HEK293T (cell line): ENCODE measurements at regions not wholly inside any gene's neighbourhood (a gene's known extent, or its start where the extent isn't known, plus 50 kb on each side); places are given as distances from the start of the nearest gene placed in this dataset.
"Not testable (repeated sequence)": the region's sequence is repeated elsewhere in the genome, so short reads cannot be mapped to it uniquely, and the experiment has no call there.

ENCODE experiments used
- CTCF ChIA-PET: fragments of 350-600 bp; formaldehyde crosslinking; extraction: SDS; loops from one replicate; lab custom pipeline; 2021; ENCODE audit warnings: antibody characterized with exemption, inconsistent platforms; lab: Yijun Ruan, JAX
- POLR2A ChIA-PET: fragments of 350-600 bp; formaldehyde crosslinking; extraction: SDS; loops from one replicate; lab custom pipeline; 2020; ENCODE audit warnings: antibody characterized with exemption, inconsistent platforms; lab: Yijun Ruan, JAX
- DNase-seq: peaks from one replicate; pipeline ENCODE4 v3.0.0; 2012; ENCODE audit warnings: mixed read lengths; ENCODE audit errors: extremely low spot score
- ARNT ChIP-seq: fragments of 450-650 bp; IDR thresholded peaks from 2 replicates; pipeline ENCODE4 v1.6.1; 2017; ENCODE audit warnings: mild to moderate bottlenecking
- BHLHE40 ChIP-seq: fragments of 450-650 bp; IDR thresholded peaks from 2 replicates; pipeline ENCODE4 v1.6.1; 2016; ENCODE audit warnings: mild to moderate bottlenecking, moderate library complexity, borderline replicate concordance
- CTBP1 ChIP-seq: fragments of 450-650 bp; IDR thresholded peaks from 2 replicates; pipeline ENCODE4 v1.6.1; 2016; ENCODE audit warnings: borderline replicate concordance
- ELF4 ChIP-seq: fragments of 450-650 bp; IDR thresholded peaks from 2 replicates; pipeline ENCODE4 v1.6.1; 2017; ENCODE audit warnings: antibody characterized with exemption
- FOXA1 ChIP-seq: fragments of 450-650 bp; IDR thresholded peaks from 2 replicates; pipeline ENCODE4 v1.6.1; 2016; ENCODE audit warnings: mild to moderate bottlenecking
- FOXK2 ChIP-seq: fragments of 450-650 bp; IDR thresholded peaks from 2 replicates; pipeline ENCODE4 v1.6.1; 2016; ENCODE audit warnings: mild to moderate bottlenecking
- FOXM1 ChIP-seq: fragments of 450-650 bp; IDR thresholded peaks from 2 replicates; pipeline ENCODE4 v1.6.1; 2017; ENCODE audit warnings: mild to moderate bottlenecking, borderline replicate concordance
- HDGF ChIP-seq: fragments of 450-650 bp; IDR thresholded peaks from 2 replicates; pipeline ENCODE4 v1.6.1; 2017; ENCODE audit warnings: antibody characterized with exemption, borderline replicate concordance
- L3MBTL2 ChIP-seq: fragments of 450-650 bp; conservative IDR thresholded peaks from 2 replicates; pipeline ENCODE4 v1.6.1; 2016; ENCODE audit warnings: mild to moderate bottlenecking
- LEF1 ChIP-seq: fragments of 450-650 bp; IDR thresholded peaks from 2 replicates; pipeline ENCODE4 v1.6.1; 2017; ENCODE audit warnings: mild to moderate bottlenecking, borderline replicate concordance
- NFRKB ChIP-seq: fragments of 450-650 bp; IDR thresholded peaks from 2 replicates; pipeline ENCODE4 v1.6.1; 2016; ENCODE audit warnings: mild to moderate bottlenecking, moderate library complexity
- SP1 ChIP-seq: fragments of 450-650 bp; IDR thresholded peaks from 2 replicates; pipeline ENCODE4 v1.6.1; 2017
- SUZ12 ChIP-seq: fragments of 450-650 bp; IDR thresholded peaks from 2 replicates; pipeline ENCODE4 v1.6.1; 2016; ENCODE audit warnings: mild to moderate bottlenecking
- TARDBP ChIP-seq: fragments of 450-650 bp; IDR thresholded peaks from 2 replicates; pipeline ENCODE4 v1.6.1; 2016
- ZNF384 ChIP-seq: fragments of 450-650 bp; IDR thresholded peaks from 2 replicates; pipeline ENCODE4 v1.6.1; 2016
- TF ChIP-seq, protein P1 (sequence below): fragments of 450-650 bp; IDR thresholded peaks from 2 replicates; pipeline ENCODE4 v1.6.1; 2016

DNA sequence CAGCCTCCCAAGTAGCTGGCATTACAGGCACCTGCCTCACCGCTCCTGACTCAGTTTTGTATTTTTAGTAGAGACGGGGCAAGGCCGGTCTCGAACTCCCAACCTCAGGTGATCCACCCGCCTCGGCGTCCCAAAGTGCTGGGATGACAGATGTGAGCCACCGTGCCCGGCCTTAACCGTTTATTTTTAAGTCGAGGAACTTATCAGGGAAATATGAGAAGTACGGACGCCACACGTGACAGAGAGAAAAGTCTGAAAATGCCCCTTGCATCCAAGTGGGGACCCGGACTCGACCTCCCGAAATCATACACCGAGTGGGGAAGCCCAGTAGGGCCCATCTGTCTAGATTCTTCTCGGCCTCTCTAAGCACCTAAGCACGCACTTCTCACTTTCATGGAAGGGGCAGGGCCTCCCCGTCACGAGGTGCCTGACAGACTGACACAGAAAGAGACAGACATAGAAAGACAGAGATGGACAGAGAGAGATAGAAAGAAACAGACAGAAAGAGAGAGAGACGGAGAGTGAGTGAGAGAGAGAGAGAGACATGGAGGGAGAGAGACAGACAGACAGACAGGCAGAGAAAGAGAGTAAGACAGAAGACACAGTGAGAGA is 756.5 kb upstream of the DEFB115 start:
- CTCF ChIA-PET: no interaction called here
- TF ChIP-seq, protein P1, sequence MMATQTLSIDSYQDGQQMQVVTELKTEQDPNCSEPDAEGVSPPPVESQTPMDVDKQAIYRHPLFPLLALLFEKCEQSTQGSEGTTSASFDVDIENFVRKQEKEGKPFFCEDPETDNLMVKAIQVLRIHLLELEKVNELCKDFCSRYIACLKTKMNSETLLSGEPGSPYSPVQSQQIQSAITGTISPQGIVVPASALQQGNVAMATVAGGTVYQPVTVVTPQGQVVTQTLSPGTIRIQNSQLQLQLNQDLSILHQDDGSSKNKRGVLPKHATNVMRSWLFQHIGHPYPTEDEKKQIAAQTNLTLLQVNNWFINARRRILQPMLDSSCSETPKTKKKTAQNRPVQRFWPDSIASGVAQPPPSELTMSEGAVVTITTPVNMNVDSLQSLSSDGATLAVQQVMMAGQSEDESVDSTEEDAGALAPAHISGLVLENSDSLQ: no peak
- no peak for TF ChIP-seq SUZ12
- TF ChIP-seq CTBP1: no peak
- TF ChIP-seq NFRKB: no peak
- no peak for TF ChIP-seq SP1
- no peak for TF ChIP-seq ZNF384
- TF ChIP-seq FOXM1: no peak
- TF ChIP-seq HDGF: no peak
- no peak for TF ChIP-seq TARDBP
- no peak for TF ChIP-seq BHLHE40
- no peak for TF ChIP-seq ARNT
- POLR2A ChIA-PET: no interaction called here
- DNase-seq: no peak

DNA sequence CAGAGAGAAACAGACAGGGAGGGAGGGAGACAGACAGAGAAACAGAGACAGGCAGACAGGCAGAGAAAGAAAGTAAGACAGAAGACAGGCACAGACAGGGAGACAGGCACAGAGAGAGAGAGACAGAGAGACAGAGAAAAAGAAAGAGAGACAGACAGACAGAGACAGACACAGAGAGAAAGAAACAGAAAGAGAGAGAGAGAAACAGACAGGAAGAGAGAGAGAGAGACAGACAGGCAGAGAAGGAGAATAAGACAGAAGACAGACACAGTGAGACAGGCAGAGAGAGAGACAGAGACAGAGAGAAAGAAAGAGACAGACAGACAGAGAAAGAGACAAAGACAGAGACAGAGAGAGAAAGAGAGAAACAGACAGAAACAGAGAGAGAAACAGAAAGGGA is 754.8 kb upstream of the DEFB115 start:
- POLR2A ChIA-PET: no interaction called here
- TF ChIP-seq ZNF384 (no peak), TARDBP (no peak), SUZ12 (no peak), L3MBTL2 (no peak), LEF1 (no peak), NFRKB (no peak), FOXM1 (no peak), ARNT (no peak), FOXA1 (no peak), CTBP1 (no peak), BHLHE40 (no peak), SP1 (no peak), HDGF (no peak), ELF4 (no peak), FOXK2 (no peak)
- CTCF ChIA-PET: no interaction called here
- no peak for DNase-seq

DNA sequence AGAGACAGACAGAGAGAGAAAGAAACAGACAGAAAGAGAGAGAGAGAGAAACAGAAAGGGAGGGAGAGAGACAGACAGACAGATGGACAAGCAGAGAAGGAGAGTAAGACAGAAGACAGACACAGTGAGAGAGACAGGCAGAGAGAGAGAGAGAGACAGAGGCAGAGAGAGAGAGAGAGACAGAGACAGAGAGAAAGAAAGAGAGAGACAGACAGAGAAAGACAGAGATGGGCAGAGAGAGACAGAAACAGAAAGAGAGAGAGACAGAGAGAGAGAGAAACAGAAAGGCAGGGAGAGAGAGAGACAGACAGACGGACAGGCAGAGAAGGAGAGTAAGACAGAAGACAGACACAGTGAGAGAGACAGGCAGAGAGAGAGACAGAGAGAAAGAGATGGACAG is 754.3 kb upstream of the DEFB115 start:
- CTCF ChIA-PET, DNase-seq, POLR2A ChIA-PET: not testable (repeated sequence)

DNA sequence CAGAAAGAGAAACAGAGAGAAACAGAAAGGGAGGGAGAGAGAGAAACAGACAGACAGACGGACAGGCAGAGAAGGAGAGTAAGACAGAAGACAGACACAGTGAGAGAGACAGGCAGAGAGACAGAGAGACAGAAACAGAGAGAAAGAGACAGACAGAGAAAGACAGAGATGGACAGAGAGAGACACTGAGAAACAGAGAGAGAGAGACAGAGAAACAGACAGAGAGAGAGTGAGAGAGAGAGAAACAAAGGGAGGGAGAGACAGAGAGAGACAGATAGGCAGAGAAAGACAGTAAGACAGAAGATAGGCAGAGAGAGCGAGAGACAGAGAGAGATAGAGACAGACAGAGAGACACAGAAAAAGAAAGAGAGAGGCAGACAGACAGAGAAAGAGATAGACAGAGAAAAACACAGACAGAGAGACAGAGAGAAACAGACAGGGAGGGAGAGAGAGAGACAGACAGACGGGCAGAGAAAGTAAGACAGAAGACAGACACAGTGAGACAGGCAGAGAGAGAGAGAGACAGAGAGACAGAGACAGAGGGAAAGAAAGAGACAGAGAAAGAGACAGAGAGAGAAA is 753.4 kb upstream of the DEFB115 start:
- CTCF ChIA-PET: no interaction called here
- no peak for DNase-seq
- TF ChIP-seq TARDBP (no peak), BHLHE40 (no peak), FOXK2 (no peak), L3MBTL2 (no peak)
- POLR2A ChIA-PET: no interaction called here

DNA sequence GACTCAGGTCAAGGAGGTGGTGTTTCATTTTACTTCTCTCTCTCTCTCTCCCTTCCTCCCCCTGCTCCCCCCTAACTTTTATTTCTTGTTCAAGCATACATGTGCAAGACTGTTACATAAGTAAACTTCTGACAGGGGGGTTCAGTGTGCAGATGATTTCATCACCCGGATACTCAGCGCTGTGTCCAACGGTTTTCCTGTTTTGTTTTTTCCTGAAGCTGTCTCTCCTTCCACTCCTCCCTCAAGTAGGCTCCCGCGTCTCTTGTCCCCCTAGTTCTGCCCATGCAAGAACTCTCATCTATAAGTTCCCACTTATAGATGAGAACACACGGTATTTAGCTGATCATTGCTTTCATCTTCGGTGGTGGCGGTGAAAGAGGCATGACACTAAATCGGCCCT is 751.9 kb upstream of the DEFB115 start:
- CTCF ChIA-PET: no interaction called here

DNA sequence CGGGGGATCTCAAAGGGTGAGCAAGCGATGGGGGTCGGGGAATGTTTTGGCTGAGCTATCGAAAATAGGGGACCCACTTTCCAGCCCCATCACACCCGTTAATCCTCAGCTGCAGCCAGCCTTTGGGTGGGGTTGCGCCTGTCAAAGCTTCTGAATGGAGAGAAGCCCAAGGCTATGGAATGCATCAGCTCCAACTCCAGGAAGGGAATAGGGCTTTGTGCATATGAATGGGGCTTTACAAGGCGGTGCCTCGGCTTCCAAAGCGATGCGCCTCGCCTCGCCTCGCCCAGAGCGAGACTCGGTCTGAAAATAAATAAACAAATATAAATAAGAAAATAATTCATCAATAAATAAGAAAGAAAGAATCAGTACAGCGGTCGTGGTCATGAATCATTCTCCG is 751.4 kb upstream of the DEFB115 start:
- POLR2A ChIA-PET: no interaction called here
- CTCF ChIA-PET: no interaction called here
- no peak for TF ChIP-seq HDGF
- TF ChIP-seq ZNF384: no peak
- TF ChIP-seq SP1: no peak
- TF ChIP-seq L3MBTL2: no peak
- no peak for TF ChIP-seq ELF4
- TF ChIP-seq FOXK2: no peak
- no peak for TF ChIP-seq CTBP1
- TF ChIP-seq NFRKB: no peak
- no peak for TF ChIP-seq FOXA1
- no peak for TF ChIP-seq LEF1
- TF ChIP-seq SUZ12: no peak
- TF ChIP-seq ARNT: no peak
- TF ChIP-seq FOXM1: no peak
- no peak for TF ChIP-seq BHLHE40
- TF ChIP-seq, protein P1: no peak
- no peak for TF ChIP-seq TARDBP
- no peak for DNase-seq

More for the DNA sequence above, 751.9 kb upstream of the DEFB115 start:
- DNase-seq: no peak
- POLR2A ChIA-PET: no interaction called here
- TF ChIP-seq BHLHE40 (no peak), L3MBTL2 (no peak), LEF1 (no peak), FOXK2 (no peak), ARNT (no peak), ZNF384 (no peak), ELF4 (no peak), FOXA1 (no peak), SP1 (no peak), CTBP1 (no peak), TARDBP (no peak), HDGF (no peak), SUZ12 (no peak), NFRKB (no peak), FOXM1 (no peak)
- TF ChIP-seq, protein P1: no peak

DNA sequence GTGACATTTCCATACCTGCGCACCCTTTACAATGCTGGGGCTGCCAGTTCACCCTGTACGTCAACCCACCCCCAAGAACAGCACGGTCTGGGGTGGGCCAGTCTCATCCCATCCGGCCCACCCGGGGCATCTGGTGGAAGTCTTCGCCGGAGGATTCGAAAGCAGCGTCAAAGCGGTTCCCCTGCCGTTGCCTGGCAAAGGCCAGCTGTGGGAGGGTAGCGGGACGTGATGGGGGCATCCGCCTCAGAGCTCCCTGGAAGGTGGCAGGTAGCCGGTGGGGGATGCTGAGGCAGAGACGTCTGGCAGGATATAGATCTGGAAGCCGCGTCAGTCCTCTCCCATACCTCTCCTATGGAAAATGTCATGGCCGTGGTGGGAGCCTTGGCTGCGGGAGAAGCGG is 749.1 kb upstream of the DEFB115 start:
- DNase-seq, CTCF ChIA-PET: not testable (repeated sequence)

More for the DNA sequence above, 749.1 kb upstream of the DEFB115 start:
- POLR2A ChIA-PET: not testable (repeated sequence)
